PC-3 (cell line): ENCODE measurements at regions not wholly inside any gene's neighbourhood (a gene's known extent, or its start where the extent isn't known, plus 50 kb on each side); places are given as distances from the start of the nearest gene placed in this dataset.

ENCODE experiments used
- EZH2 ChIP-seq: fragments of 300-600 bp; sonication (generic); IDR thresholded peaks from one replicate; pipeline ENCODE4 v1.6.1; 2017; ENCODE audit warnings: antibody characterized with exemption, mild to moderate bottlenecking, low read length; ENCODE audit not compliant: unreplicated experiment
- EZH2phosphoT487 ChIP-seq: fragments of 300-600 bp; sonication (generic); IDR thresholded peaks from 2 replicates; pipeline ENCODE4 v1.6.1; 2018; ENCODE audit warnings: mild to moderate bottlenecking, antibody characterized with exemption, low read length, borderline replicate concordance
- TF ChIP-seq, protein P1 (sequence below): fragments of 300-600 bp; sonication (generic); conservative IDR thresholded peaks from 2 replicates; pipeline ENCODE4 v1.5.1; 2017; ENCODE audit warnings: antibody characterized with exemption, low read depth, mild to moderate bottlenecking, low read length

DNA sequence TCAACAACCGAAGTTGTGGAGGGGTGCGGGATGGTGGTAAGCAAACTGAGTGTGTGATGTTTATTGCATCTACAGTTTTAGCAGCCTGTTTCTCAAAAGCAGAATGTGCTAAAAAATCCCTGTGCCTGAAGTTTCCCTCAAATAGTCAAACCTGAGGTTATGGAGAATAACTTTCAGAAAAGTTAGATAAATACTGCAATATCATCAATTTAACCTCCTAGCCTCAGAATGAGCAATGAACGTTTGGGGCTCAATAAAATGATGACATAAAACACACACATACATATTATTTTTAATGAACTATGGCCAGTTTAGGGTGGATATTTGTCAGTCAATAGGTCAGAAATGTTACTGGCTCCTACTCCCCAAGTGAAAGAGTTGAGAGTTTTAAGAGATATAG lies 201.6 kb downstream of the SEMA6D start:
- TF ChIP-seq, protein P1, sequence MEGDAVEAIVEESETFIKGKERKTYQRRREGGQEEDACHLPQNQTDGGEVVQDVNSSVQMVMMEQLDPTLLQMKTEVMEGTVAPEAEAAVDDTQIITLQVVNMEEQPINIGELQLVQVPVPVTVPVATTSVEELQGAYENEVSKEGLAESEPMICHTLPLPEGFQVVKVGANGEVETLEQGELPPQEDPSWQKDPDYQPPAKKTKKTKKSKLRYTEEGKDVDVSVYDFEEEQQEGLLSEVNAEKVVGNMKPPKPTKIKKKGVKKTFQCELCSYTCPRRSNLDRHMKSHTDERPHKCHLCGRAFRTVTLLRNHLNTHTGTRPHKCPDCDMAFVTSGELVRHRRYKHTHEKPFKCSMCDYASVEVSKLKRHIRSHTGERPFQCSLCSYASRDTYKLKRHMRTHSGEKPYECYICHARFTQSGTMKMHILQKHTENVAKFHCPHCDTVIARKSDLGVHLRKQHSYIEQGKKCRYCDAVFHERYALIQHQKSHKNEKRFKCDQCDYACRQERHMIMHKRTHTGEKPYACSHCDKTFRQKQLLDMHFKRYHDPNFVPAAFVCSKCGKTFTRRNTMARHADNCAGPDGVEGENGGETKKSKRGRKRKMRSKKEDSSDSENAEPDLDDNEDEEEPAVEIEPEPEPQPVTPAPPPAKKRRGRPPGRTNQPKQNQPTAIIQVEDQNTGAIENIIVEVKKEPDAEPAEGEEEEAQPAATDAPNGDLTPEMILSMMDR = no peak
- TF ChIP-seq EZH2phosphoT487 = no peak
- TF ChIP-seq EZH2 = no peak
